ENCODE measurements at regions not wholly inside any gene's neighbourhood (a gene's known extent, or its start where the extent isn't known, plus 50 kb on each side); places are given as distances from the start of the nearest gene placed in this dataset.

DNA sequence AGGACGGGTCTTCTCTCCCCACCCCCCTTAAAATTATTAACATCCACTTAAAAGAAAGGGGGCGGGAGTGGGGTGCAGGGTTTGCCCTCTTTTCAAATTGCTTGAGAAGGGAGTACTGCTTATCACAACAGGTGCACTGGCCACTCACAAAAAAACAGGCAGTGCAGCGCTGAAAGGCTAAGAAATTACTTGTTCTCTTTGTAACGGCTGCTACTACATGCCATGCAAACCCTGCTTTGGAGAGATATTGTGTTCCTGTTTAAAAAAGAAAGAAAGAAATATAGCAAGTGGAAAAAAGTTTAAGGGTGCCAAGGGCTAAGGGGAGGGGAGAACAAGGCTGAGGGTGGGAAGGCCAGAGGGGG lies 312.7 kb upstream of the JARID2 start:
- no peak for DNase-seq

DNA sequence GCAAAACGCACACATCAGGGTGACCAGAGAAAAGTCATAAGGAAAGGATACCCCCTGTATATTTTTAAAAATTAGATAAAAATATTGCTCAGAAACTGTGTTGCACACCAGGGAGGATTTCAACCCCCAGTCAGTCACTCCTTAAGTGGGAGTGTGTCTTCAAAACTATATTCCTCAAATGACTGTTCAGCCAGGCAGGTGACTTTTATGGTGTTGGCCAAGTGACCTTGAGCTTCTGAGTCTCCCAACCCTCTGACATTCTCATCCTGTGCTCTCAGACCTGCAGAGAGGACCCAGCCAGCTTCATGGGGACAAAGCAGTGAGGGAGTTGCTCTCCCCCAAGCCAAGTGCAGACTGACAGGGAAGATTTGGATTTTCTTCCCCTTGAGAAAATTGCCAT lies 311.9 kb upstream of the JARID2 start:
- no peak for DNase-seq

DNA sequence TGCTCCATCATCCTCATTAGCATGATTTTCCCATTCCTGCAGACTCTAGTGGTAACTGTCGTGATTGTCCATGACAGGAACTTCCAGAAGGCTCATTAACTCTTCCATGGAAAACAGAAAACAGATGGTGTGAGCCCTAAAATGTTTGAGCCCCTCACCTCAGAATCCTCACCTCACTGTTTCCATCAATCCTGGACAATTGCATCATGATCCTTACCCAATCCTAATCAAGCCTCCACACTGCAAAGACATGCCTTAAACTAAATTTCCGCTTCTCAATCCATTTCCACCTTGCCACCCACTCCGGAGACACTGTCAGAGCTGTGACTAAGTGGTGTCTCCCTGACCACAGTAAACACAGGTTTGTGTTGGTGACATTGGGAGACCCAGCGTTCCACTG lies 311.0 kb upstream of the JARID2 start:
- DNase-seq: no peak

DNA sequence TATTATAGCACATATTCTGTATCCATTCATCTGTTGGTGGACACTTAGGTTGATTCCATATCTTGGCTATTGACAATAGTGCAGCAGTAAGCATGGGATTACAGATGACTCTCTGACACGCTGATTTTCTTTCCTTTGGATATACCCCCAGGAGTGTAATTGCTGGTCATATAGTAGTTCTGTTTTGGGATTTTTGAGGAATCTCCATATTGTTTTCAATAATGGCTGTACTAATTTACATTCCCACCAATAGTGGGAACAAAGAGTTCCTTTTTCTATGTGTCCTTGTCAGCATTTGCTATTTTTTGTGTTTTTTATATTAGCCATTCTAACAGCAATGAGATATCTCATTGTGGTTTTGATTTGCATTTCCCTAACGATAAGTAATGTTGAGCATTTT lies 309.0 kb upstream of the JARID2 start:
- DNase-seq: no peak

DNA sequence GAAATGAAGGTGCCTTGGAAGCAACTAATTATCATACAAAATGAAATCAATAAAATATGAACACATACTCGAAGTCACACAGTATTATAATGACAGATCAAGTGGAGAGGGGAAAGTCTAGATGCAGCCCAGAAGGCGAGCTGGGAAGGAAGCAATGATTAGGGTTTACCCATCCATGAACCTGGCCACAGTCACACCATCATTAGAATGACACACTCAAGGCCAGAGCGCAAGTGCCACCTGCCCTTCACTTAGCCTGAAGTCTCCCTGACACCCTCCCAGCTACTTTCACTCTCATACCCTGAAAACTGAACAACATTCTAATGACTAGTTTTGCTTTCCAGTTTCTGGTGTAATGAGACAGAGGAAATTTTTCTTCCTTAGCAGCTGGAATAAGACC lies 302.8 kb upstream of the JARID2 start:
- DNase-seq: no peak

DNA sequence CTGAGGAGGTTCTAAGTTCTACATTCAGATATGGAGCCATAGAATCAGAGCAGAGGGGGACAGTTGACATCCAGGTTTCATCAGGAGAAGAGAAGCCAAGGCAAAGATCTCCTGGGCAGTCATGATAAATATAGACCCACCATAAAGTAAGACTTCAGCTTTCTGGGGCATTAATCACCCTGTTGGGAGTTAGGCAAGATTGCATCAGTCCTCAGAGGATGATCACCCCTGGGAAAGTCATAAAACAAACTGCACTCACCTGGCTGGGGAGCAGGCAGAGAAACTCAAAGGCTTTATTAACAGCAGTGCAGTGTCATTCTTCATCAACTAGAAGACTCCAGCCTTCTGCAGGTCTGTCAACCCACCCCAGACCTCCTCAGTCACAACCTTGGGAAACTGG lies 301.3 kb upstream of the JARID2 start:
- DNase-seq: no peak

DNA sequence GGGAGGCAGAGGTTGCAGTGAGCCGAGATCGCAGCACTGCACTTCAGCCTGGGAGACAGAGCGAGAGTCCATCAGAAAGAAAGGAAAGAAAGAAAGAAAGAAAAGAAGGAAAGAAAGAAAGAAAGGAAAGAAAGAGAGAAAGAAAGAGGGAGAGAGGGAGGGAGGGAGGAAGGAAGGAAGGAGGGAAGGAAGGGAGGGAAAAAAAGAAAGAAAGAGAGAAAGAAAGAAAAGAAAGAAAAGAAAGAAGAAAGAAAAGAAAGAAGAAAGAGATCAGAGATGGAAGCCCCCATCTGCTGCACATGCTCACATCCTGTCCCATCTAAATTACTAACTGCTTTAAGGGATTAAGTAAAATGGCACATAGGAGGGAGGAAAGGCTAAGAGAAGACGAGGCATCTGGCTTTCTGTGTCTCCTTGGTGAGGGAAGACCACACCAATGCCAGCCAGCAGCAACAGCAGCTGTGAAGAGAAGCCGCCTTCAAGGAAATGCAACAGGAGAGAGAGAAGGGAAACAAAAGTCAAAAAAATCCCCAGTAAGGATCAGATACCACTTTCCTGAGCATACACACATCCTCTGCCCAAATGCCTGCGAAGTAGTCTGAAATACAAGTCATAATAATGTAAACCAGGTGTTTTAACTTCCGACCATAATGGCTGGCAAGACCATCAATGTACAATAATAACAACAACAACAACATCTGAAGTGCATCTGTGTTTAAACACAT lies 300.2 kb upstream of the JARID2 start:
- peak; percentile 37 for DNase-seq

DNA sequence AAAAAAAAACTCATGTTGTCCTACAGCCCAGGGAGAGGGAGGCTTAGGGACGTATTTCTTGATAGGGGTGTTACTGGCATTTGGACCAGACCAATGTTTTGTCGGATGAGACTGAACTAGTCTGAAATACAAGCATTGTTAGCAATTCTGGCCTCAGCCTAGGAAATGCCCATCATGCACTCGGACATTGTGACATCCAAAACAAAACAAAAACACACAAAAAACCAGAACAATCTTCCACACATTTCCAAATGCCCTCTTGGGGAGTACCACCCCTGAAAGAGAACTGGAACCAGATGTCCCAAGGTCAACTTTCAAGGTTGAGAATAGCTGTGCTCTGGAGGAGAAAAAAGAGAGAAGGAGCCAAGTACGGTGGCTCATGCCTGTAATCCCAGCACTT lies 299.1 kb upstream of the JARID2 start:
- peak; percentile 30 for DNase-seq

DNA sequence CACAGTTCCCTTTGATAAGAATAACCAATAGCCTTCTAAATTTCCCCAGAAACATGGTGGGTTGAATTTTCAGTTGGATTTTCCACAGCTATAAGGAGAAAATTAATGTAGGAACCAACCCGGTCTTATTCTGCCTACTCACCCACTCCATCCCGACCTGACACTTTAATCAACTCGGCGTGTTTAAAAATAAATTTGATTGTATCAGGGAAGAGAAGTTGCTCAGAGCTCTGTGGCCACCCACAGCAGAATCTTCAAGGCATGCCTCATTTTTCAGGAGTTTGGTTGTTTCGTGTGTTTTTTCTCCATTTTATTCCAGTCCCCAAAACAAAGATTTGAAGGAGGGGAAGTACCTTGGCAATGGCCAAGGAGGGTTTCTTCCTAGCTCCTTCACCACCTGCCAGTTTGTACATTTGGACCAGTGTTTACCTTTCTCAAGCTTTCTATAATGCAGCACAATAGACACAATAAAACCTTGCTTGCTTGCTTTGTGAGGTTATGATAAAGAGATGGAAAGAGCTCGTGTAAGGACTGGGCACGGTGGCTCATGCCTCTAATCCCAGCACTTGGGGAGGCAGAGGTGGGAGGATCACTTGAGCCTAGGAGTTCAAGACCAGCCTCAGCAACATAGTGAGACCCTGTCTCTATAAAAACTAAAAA lies 297.2 kb upstream of the JARID2 start:
- DNase-seq: no peak

DNA sequence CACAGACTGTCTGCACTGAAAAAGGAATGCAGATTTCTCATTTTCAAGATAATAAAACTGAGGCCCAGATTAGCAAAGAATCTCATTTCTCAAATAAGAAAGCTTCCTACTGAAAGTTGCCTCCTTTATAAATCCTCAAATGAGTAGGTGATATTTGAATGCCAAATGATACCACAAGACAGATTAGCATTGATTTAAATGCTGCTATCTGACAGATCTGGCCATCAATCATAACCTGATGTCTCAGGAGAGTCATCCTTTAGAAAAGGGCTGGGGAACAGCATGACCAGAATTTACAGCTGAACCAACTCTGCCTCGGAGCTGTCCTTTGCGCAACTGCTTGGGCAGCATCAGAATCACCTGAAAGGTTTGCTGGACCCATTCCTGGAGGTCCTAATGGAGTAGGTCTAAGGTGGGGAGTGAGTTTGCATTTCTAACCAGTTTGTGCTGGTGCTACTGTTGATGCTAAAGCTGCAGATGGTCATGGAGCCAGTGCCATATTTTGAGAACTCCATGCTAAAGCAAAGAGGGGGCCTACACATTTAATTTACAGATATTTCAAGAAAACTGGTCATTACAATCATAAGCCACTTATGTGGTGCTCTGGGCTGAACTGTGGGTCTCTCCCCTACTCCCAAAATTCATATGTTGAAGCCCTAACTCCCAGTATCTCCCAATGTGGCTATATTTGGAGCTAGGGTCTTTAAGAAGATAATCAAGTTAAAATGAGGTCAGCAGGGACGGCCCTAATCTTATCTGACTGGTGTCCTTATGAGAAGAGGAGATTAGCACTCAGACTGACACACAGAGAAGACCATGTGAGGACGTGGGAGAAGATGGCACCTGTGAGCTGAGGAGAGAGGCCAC lies 295.5 kb upstream of the JARID2 start:
- DNase-seq: no peak

DNA sequence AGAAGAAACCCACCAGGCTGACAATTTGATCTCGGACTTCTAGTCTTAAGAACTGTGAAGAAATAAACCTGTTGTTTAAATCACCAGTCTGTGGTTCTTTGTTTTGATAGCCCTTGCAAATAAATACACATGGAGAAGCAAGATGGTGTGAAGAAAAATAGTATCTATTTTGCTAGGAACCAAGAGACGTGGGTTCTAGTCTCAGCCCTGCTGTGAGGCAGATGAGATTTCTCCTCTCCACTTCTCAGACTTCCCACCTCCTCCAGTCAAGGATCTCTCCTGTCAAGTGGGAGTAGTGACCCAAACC lies 294.9 kb upstream of the JARID2 start:
- no peak for DNase-seq

DNA sequence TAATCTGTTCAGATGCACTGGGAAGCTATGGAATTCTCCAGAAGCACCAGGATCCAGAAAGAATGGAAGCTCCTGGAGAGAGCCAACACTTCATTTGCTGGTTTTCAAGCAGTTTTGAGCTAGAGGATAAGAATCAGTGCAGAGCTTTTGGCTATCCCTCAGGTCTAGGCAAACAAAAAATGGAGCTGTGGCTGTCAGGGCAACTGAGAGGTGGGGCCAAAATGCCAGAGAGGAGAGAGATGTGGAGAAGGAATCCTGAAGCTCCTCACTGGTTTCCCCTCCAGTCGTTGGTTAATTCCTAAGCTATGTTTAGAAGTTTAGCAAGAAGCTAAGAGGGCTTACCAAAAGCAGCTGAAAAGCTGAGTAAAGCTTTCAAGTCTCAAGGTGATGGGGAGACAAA lies 294.2 kb upstream of the JARID2 start:
- DNase-seq: no peak

DNA sequence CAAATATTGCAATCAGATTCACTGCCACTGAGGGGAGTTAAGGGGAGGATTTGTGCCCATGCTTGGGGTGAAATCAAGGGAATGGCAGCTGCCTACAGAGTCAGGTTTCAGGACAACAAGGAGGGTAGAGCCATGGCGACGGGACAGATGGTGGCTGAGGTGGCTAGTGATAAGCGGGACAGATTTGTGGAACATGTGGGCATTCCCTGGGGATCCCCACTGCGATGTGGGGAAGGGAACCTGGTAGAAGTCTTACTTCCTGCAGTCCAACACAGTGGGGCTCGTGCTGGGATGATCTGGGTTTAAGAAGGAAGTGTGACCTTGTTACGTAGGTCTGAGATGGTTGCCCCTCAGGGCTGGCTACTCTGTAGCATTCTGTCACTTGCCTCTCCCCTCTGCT lies 292.0 kb upstream of the JARID2 start:
- peak; percentile 39 for DNase-seq

DNA sequence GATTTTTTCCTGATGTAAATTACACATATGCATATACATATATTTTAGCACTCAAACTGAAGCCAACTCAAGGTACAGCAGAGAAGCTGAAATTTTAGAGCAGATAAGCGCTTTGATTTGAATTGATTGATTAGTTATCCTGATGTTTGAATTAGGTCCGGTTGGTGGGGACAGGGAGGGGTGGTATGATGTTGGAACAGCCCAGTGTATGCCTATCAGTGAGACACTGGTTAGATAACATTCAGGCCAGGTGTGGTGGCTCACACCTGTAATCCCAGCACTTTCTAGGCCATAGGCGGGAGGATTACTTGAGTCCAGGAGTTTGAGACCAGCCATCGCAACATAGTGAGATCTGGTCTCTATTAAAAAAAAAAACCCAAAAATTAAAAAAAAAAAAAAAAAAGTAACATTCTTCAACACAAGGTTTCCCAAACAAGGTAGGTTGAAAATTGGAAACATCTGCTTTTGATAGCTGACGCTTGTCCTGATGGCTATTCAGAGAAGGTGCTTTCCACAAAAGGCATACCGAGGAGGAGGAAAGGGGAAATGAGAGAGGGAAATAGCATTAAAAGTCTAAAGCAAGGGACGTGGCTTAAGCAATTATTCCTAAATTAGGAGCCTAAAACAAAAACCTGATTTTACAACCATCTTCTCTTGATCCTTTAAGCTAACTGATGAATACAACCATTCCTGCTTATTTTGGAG lies 288.4 kb upstream of the JARID2 start:
- DNase-seq: peak; percentile 80

DNA sequence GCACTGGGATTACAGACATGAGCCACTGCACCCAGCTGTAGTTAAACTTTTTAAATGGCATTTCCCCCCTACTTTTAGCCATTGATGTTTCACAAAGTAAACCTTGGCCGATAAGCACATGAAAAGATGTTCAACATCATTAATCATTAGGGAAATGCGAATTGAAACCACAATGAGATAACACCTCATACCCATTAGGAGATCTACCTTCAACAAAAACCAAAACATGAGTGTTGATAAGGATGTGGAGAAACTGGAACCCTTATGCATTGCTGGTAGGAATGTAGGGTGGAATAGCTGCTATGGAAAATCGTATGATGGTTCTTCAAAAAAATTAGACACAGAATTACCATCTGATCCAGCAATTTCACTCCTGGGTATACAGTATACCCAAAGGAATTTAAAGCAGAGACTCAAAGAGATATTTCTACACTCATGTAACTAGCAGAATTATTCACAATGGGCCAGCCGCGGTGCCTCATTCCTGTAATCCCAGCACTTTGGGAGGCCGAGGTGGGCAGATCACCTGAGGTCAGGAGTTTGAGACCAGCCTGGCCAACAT lies 286.5 kb upstream of the JARID2 start:
- no peak for DNase-seq

DNA sequence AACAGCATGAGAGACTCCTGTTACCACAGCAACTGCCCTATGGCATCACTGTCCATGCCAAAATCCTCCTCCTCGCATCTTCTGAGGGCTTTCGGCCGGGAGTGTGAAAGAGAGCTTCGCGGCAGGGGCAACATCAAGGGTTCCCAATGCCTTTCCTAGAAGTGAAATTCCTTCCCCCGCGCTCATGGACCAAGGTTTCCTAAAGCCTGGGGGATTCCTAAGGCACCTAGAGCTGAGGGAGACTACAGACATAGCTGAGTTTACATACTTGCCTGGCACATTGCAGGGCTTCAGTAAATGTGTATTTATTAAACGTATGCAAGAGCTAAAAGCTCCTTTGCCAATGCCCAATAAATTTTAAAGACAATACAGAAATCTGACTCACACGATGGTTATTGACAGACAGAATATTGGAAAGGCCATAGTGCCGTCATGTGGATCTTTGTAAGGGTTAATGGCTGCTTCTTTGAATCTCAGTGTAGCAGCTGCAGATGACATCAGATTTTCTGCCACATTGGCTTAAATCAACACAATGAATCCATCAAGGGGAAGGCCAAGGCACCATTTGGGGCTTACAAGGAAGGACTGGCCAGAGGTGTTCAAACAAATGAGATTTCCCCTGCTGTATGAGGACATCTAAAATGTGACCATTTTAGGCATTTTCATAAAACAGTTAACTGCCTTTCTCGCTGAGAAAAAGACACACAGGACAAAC lies 281.2 kb upstream of the JARID2 start:
- no peak for DNase-seq

DNA sequence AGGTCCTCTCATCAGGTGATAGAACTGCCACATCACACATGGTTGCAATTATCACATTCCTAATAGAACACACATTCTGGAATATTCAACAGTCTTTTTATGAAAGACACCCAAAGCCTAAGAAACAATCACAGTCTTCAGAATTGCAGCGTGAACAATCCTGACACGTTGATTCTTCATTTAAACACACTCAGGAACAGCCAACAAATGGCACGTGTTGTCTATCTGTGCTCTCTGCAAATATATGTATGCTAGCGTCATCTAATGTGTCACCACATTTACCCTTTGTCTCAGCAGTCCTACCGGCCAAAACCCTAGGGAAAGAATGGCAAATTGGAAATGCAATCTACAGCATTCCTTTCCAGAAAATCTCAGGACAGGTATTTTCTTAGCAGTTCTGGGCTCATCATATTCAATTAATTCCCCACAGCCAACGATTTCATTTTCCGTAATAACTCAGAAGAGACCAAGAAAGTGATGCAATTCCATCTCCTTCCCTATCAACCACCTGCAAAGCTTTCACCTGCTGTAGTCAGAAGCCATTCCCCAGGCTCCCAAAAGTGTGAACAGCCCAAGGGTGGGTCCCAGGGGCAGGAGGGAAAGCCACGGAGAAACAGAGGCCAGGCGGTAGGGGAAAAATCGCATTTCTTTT lies 280.3 kb upstream of the JARID2 start:
- no peak for DNase-seq

DNA sequence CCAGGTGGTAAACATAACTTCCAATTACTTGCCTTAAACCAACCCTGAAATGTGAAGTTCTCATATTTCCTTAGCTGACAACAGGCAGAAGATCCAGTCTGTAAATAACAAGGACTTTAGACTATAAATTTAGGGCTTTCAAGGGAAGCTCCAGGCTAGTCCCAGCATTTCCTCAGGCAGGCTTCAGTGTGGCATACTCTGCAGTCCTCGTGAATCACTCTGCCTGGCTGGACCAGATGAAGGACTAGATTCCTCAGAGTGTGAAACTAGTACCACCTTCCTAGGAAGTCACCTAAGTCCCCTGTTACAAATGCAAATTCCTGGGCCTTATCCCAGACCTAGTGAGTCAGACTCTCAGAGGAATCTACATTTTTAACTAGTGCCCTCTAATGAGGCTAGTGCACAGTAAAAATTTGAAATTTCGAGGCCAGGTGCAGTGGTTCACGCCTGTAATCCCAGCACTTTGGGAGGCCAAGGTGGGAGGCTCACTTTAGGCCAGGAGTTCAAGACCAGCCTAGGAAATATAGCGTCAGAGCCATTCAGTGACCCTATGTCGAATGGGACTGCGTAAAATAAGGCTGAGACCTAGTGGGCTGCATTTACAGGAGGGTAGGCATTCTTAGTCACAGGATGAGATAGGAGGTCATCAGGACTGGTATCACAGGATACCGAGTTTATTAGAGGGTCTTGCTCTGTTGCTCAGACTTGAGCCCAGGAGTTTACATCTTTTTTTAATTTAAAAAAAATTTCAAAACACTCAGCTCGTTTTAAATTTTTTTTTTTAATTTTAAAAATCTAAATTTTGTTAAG lies 279.6 kb upstream of the JARID2 start:
- no peak for DNase-seq

DNA sequence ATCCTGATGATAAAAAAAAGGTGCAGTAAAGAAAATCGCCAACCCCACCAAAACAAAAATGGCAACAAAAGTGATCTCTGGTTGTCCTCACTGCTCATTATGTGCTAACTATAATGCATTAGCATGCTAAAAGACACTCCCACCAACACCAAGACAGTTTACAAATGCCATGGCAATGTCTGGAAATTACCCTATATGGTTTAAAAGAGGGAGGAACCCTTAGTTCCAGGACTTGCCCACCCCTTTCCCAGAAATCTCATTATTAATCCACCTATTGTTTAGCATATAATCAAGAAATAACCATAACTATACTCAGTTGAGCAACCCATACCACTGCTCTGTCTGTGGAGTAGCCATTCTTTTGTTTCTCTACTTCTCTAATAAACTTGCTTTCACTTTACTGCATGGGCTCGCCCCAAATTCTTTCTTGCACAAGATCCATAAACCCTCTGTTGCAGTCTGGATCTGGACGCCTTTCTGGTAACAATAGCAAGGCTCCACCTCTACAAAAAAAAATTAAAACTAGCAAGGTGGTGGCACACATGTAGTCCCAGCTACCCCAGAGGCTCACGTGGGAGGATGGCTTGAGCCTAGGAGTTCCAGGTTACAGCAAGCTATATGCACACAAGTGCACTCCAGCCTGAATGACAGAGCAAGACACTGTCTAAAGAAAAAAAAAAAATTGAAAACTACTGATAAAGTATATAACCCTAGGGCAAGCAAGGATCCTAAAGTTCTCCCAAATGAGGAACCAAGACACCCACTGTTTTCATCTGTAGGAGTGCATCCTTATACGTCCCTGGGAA lies 278.8 kb upstream of the JARID2 start:
- DNase-seq: peak; percentile 69

DNA sequence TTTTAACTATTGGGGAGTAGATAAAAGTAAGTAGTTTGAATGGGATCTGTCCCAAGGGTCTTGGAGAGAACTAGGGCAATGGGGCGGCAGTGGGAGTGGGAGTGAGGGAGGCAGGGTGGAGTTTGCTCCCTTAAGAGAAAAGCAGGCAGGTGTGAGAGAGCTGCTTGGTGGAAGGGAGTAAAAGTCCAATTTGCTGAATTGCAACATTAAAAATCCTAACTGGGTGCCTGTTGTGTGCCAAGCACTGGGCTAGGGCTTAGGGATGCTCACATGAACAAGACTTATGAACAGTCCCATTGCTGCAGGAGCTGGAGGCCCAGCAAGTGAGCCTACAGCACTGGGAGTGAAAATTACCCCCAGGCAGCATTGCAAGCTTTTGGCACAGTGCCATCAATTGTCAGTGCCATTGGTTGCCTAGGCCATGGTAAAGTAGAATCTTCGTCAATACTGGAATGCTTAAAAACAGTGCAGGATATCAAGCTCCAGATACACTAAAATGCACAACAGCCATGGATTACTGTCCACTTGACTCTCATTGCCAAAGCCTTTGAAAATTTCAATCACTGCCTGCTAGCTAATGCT lies 277.7 kb upstream of the JARID2 start:
- DNase-seq: no peak

All from suppressor macrophage treated with lipopolysaccharide for 4 hours (primary cell).